Fibroblast of mammary gland (primary cell): ENCODE measurements at regions not wholly inside any gene's neighbourhood (a gene's known extent, or its start where the extent isn't known, plus 50 kb on each side); places are given as distances from the start of the nearest gene placed in this dataset.
A peak's percentile ranks its signal among the peaks of the same experiment; 100 is the strongest.

Experiments used
- DNase-seq: peaks from one replicate; pipeline ENCODE4 v3.0.0-alpha.2; 2010; ENCODE audit warnings: low read depth
- H3K4me3 ChIP-seq: 2 replicates; pipeline ENCODE4 v1.5.1; 2011; ENCODE audit warnings: low read depth, mild to moderate bottlenecking, low read length, moderate library complexity; ENCODE audit not compliant: control insufficient read depth
- CTCF ChIP-seq: conservative IDR thresholded peaks from 2 replicates; pipeline ENCODE4 v1.5.1; 2011; ENCODE audit warnings: low read depth, low read length, inconsistent platforms; ENCODE audit not compliant: control insufficient read depth, insufficient read depth

GRCh38 chr12:92078167-92079053 lies 67.2 kb downstream of the BTG1 start:
- no peak for TF ChIP-seq CTCF
- DNase-seq, result peak; percentile 100
- no peak overlapping the region for H3K4me3 ChIP-seq

GRCh38 chr12:92077530-92077929 lies 68.1 kb downstream of the BTG1 start:
- no peak overlapping the region for H3K4me3 ChIP-seq
- no peak for TF ChIP-seq CTCF
- DNase-seq, result no peak

- no peak overlapping the region for H3K4me3 ChIP-seq
- DNase-seq, result no peak
- no peak for TF ChIP-seq CTCF
Observed at GRCh38 chr12:92076101-92076500, 69.5 kb downstream of the BTG1 start.

GRCh38 chr12:92075425-92075914 lies 70.2 kb downstream of the BTG1 start:
- no peak for TF ChIP-seq CTCF
- no peak overlapping the region for H3K4me3 ChIP-seq
- peak; percentile 34 for DNase-seq

GRCh38 chr12:92074889-92075288 lies 70.8 kb downstream of the BTG1 start:
- TF ChIP-seq CTCF, result no peak
- H3K4me3 ChIP-seq, result no peak overlapping the region

GRCh38 chr12:92073094-92073493 lies 72.6 kb downstream of the BTG1 start:
- no peak for TF ChIP-seq CTCF
- no peak for DNase-seq
- H3K4me3 ChIP-seq, result no peak overlapping the region

More at GRCh38 chr12:92074889-92075288, 70.8 kb downstream of the BTG1 start:
- no peak for DNase-seq
